Erythroblast (primary cell): ENCODE measurements at regions not wholly inside any gene's neighbourhood (a gene's known extent, or its start where the extent isn't known, plus 50 kb on each side); places are given as distances from the start of the nearest gene placed in this dataset.

Source experiments
- GATA1 ChIP-seq: IDR thresholded peaks from 2 replicates; pipeline ENCODE4 v1.6.1; 2011; ENCODE audit warnings: low read depth, mild to moderate bottlenecking, control low read depth, low read length, moderate library complexity
- POLR2A ChIP-seq: IDR thresholded peaks from 2 replicates; pipeline ENCODE4 v1.6.1; 2011; ENCODE audit warnings: mild to moderate bottlenecking, low read length

DNA sequence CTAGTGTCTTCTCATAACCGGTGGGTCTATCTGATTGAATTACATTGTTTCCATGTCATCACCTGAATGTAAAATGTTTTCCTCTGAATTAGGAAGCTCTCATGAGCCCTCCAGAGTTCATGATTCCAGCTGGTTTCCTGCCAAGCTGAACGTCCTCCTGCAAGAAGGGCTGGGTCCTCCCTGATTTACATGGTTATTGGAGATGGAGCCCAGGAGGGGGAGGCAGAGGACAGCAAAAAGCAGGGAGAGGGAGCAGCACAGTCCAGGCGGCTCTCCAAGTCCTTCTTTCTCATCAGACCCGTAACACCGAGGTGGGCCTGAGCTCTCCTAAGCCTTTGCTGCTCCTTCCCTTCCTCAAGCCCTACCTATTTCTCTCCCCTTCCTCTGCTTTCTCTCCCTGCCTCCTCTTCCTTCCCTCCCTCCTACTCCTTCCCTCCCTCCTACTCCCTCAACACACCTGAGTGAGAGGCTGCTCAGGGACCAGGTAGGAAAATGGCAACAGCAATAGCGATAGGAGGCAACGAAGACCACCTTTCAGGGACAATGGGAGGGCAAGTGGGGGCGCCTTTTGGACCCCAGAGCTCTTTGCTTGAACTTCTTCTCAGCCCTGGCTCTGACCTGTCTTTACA is 265.9 kb downstream of the PRDM2 start:
- no peak for TF ChIP-seq POLR2A
- no peak for TF ChIP-seq GATA1
